SK-N-MC (cell line): ENCODE measurements at regions not wholly inside any gene's neighbourhood (a gene's known extent, or its start where the extent isn't known, plus 50 kb on each side); places are given as distances from the start of the nearest gene placed in this dataset.

Experiments
- DNase-seq: peaks from one replicate; pipeline ENCODE4 v3.0.0-alpha.2; 2011; ENCODE audit warnings: low read depth, low spot score
- H3K27ac ChIP-seq: fragments of 200-600 bp; sonication (generic); 2 replicates; pipeline ENCODE4 v1.5.1; 2016; ENCODE audit warnings: mixed run types
- H3K36me3 ChIP-seq: fragments of 200-600 bp; sonication (generic); 2 replicates; pipeline ENCODE4 v1.6.1; 2017; ENCODE audit warnings: antibody characterized with exemption, low read length, mixed read lengths; ENCODE audit not compliant: insufficient read depth
- H3K4me3 ChIP-seq: fragments of 200-600 bp; sonication (generic); 2 replicates; pipeline ENCODE4 v1.5.1; 2016
- H3K9ac ChIP-seq: fragments of 200-600 bp; sonication (generic); 2 replicates; pipeline ENCODE4 v1.8.0; 2017; ENCODE audit warnings: mixed run types, mixed read lengths; ENCODE audit not compliant: insufficient read length
- H3K9me3 ChIP-seq: fragments of 200-600 bp; sonication (generic); 2 replicates; pipeline ENCODE4 v1.6.1; 2017; ENCODE audit warnings: low read depth, mild to moderate bottlenecking, antibody characterized with exemption, low read length, moderate library complexity, mixed read lengths
- EZH2 ChIP-seq: fragments of 200-600 bp; sonication (generic); IDR thresholded peaks from one replicate; pipeline ENCODE4 v1.6.1; 2017; ENCODE audit warnings: antibody characterized with exemption
- FOXP2 ChIP-seq: optimal IDR thresholded peaks from 2 replicates; pipeline ENCODE3; 2011; ENCODE audit warnings: mild to moderate bottlenecking, moderate library complexity; ENCODE audit not compliant: insufficient read depth; ENCODE audit errors: extremely low read length, control extremely low read depth
- POLR2AphosphoS5 ChIP-seq: IDR thresholded peaks from 2 replicates; pipeline ENCODE4 v1.6.1; 2012; ENCODE audit warnings: mild to moderate bottlenecking, low read depth, low read length, borderline replicate concordance

- Histone ChIP-seq H3K9me3 (no peaks in the 10 kb centered on the region), H3K9ac (no peak overlapping the region), H3K36me3 (no peaks in the 10 kb centered on the region), H3K27ac (no peak overlapping the region), H3K4me3 (no peak overlapping the region)
- TF ChIP-seq POLR2AphosphoS5 (no peak), FOXP2 (no peak), EZH2 (no peak)
- no peak for DNase-seq
These were observed 125.2 kb downstream of the CNTN3 start for GRCh38 chr3:74489050-74489792.

- Histone ChIP-seq H3K9me3 (no peaks in the 10 kb centered on the region), H3K27ac (no peak overlapping the region), H3K9ac (no peak overlapping the region), H3K36me3 (no peaks in the 10 kb centered on the region), H3K4me3 (no peak overlapping the region)
- no peak for DNase-seq
- TF ChIP-seq POLR2AphosphoS5 = no peak
- TF ChIP-seq FOXP2 = no peak
- TF ChIP-seq EZH2 = no peak
These were observed 134.5 kb downstream of the CNTN3 start for GRCh38 chr3:74479915-74480314.

DNA sequence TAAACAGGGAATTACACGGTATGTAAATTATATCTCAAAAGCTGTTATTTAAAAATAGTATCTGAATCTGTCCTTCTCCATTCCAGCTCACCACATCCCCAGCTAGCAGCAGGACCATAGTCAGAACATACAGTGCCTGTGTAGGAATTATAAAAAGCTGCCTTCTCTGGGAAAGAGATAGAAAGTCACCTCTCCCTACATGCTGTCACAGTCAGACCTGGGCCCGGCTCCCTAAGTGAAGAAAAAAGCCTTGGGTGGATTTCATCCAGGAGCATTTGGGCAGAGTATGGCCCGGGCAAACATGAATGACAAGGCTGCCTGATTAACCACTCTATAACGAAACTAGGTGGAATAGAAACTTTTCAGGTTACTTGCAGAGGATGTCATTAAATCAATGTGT, 144.1 kb downstream of the CNTN3 start:
- no peaks in the 10 kb centered on the region for H3K9me3 ChIP-seq
- DNase-seq = no peak
- no peaks in the 10 kb centered on the region for H3K36me3 ChIP-seq
- no peak overlapping the region for H3K9ac ChIP-seq
- no peak for TF ChIP-seq EZH2
- no peak for TF ChIP-seq FOXP2
- no peak for TF ChIP-seq POLR2AphosphoS5
- no peak overlapping the region for H3K4me3 ChIP-seq
- no peak overlapping the region for H3K27ac ChIP-seq

DNA sequence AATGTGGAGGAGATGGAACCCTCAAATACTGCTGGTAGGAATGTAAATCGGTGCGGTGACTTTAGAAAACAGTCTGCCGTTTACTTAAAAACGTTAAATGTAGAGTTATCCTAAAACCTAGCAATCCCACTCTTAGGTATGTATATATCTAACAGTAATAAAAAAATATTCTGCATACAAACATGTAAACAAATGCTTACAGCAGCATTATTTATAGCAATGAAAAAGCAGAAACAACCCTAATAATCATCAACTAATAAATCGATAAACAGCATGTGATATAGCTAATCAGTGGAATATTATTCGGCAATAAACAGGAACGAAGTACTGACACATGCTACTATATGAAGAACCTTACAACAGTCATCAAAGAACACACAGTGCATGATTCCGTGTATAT, 144.7 kb downstream of the CNTN3 start:
- no peak for TF ChIP-seq EZH2
- TF ChIP-seq FOXP2 = no peak
- no peak for TF ChIP-seq POLR2AphosphoS5
- H3K27ac ChIP-seq = no peak overlapping the region
- no peak for DNase-seq
- H3K9ac ChIP-seq = no peak overlapping the region
- H3K4me3 ChIP-seq = no peak overlapping the region
- H3K36me3 ChIP-seq = no peaks in the 10 kb centered on the region
- no peaks in the 10 kb centered on the region for H3K9me3 ChIP-seq

- no peaks in the 10 kb centered on the region for H3K36me3 ChIP-seq
- no peak overlapping the region for H3K9ac ChIP-seq
- H3K9me3 ChIP-seq = no peaks in the 10 kb centered on the region
- no peak overlapping the region for H3K27ac ChIP-seq
- DNase-seq = no peak
- no peak overlapping the region for H3K4me3 ChIP-seq
- TF ChIP-seq EZH2 (no peak), POLR2AphosphoS5 (no peak), FOXP2 (no peak)
These were observed 145.3 kb downstream of the CNTN3 start for GRCh38 chr3:74469151-74469550.

- no peaks in the 10 kb centered on the region for H3K36me3 ChIP-seq
- H3K4me3 ChIP-seq = no peak overlapping the region
- DNase-seq = no peak
- TF ChIP-seq EZH2 (no peak), POLR2AphosphoS5 (no peak), FOXP2 (no peak)
- no peaks in the 10 kb centered on the region for H3K9me3 ChIP-seq
- no peak overlapping the region for H3K9ac ChIP-seq
- no peak overlapping the region for H3K27ac ChIP-seq
These were observed 148.6 kb downstream of the CNTN3 start for GRCh38 chr3:74465715-74466410.

GRCh38 chr3:74463515-74463914, 150.9 kb downstream of the CNTN3 start:
- no peak overlapping the region for H3K9ac ChIP-seq
- no peaks in the 10 kb centered on the region for H3K36me3 ChIP-seq
- H3K27ac ChIP-seq = no peak overlapping the region
- no peaks in the 10 kb centered on the region for H3K9me3 ChIP-seq
- DNase-seq = no peak
- no peak for TF ChIP-seq FOXP2
- TF ChIP-seq EZH2 = no peak
- TF ChIP-seq POLR2AphosphoS5 = no peak
- H3K4me3 ChIP-seq = no peak overlapping the region

DNA sequence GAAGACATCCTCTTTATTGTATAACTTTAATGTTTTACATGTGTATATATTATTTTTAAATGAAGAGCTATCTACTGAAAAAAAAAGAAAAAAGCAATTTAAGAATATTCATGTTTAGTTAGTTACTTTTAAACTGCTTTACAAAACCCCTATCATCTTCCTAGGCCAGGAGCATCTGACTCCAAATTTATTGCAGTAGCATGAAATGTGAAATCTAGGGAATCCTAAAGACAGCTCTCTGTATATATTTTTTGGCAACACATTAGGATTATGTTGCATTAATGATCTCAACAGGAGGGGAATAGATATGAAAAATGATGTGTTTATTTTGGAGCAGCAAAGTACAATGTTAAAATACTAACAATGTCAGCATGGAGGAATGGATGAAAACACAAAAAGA, 158.3 kb downstream of the CNTN3 start:
- no peak overlapping the region for H3K4me3 ChIP-seq
- no peak for DNase-seq
- no peak overlapping the region for H3K9ac ChIP-seq
- no peaks in the 10 kb centered on the region for H3K36me3 ChIP-seq
- no peaks in the 10 kb centered on the region for H3K9me3 ChIP-seq
- H3K27ac ChIP-seq = no peak overlapping the region
- TF ChIP-seq EZH2 = no peak
